ENCODE measurements at regions not wholly inside any gene's neighbourhood (a gene's known extent, or its start where the extent isn't known, plus 50 kb on each side); places are given as distances from the start of the nearest gene placed in this dataset.

DNA sequence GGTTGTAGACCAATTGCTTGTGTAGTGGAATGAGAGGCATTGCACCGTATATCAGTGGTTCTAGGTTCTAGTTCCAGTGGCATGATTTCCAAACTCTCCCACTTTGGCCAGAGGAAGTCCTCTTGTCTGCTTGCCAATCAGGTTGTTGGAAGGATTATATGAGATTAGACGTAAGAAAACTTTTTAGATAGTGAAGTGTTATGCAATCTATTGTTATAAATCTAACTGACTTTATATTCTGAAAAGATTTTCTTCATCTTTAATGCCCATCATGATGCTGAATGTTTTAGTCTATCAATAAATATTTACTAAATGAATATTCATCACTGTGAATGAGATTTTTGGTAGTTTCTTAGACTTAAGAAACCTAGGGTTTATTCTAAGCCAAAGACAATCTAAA, 152.6 kb downstream of the TFPI2 start:
- Histone ChIP-seq H4K5ac (ENCODE audit: insufficient read length, low read depth, low read length) (no peak overlapping the region), H4K8ac (replicated peaks; ENCODE audit: insufficient read length, low read depth, low read length) (no peak overlapping the region), H2BK12ac (ENCODE audit: insufficient read length, low read depth, low read length) (no peak overlapping the region), H3K18ac (ENCODE audit: insufficient read length, low read depth, low read length) (no peak overlapping the region), H2AK5ac (ENCODE audit: insufficient read length, low read length) (no peak overlapping the region), H4K91ac (ENCODE audit: insufficient read length, low read depth, low read length) (no peak overlapping the region), H3K9ac (ENCODE audit: extremely low read depth, insufficient read length, low read length) (no peak overlapping the region), H2BK20ac (ENCODE audit: low read depth, low read length, poor library complexity, severe bottlenecking) (no peak overlapping the region), H3K9me3 (ENCODE audit: control insufficient read depth, low read depth, low read length) (no peaks in the 10 kb centered on the region), H3K4me1 (ENCODE audit: insufficient read depth, low read length) (no peaks in the 10 kb centered on the region), H3K23me2 (ENCODE audit: insufficient read length, low read depth, low read length, poor library complexity, severe bottlenecking) (no peaks in the 10 kb centered on the region), H3K23ac (ENCODE audit: insufficient read length, low read depth, low read length) (no peak overlapping the region), H2BK120ac (ENCODE audit: low read depth, low read length, poor library complexity, severe bottlenecking) (no peak overlapping the region), H3K4ac (ENCODE audit: low read depth, low read length) (no peak overlapping the region), H3K79me2 (ENCODE audit: insufficient read depth, low read length) (no peaks in the 10 kb centered on the region), H2BK15ac (ENCODE audit: low read depth, low read length) (no peak overlapping the region), H3K56ac (ENCODE audit: insufficient read length, low read depth, low read length) (no peak overlapping the region), H2BK5ac (ENCODE audit: insufficient read length, low read length) (no peak overlapping the region), H4K20me1 (ENCODE audit: control insufficient read depth, insufficient read depth, insufficient read length) (no peaks in the 10 kb centered on the region), H3K14ac (ENCODE audit: insufficient read depth, low read length) (no peak overlapping the region), H2AFZ (ENCODE audit: low read length) (no peak overlapping the region), H3K79me1 (ENCODE audit: insufficient read depth, low read depth, low read length, poor library complexity, severe bottlenecking) (no peaks in the 10 kb centered on the region), H3T11ph (ENCODE audit: low read length) (no peak overlapping the region), H3K4me2 (ENCODE audit: insufficient read depth, insufficient read length, low read length) (no peak overlapping the region), H3K27me3 (ENCODE audit: insufficient read depth, low read length) (no peaks in the 10 kb centered on the region), H3K27ac (ENCODE audit: insufficient read length, low read depth, low read length) (no peak overlapping the region)
- TF ChIP-seq, protein P1, sequence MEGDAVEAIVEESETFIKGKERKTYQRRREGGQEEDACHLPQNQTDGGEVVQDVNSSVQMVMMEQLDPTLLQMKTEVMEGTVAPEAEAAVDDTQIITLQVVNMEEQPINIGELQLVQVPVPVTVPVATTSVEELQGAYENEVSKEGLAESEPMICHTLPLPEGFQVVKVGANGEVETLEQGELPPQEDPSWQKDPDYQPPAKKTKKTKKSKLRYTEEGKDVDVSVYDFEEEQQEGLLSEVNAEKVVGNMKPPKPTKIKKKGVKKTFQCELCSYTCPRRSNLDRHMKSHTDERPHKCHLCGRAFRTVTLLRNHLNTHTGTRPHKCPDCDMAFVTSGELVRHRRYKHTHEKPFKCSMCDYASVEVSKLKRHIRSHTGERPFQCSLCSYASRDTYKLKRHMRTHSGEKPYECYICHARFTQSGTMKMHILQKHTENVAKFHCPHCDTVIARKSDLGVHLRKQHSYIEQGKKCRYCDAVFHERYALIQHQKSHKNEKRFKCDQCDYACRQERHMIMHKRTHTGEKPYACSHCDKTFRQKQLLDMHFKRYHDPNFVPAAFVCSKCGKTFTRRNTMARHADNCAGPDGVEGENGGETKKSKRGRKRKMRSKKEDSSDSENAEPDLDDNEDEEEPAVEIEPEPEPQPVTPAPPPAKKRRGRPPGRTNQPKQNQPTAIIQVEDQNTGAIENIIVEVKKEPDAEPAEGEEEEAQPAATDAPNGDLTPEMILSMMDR (conservative IDR thresholded peaks at IDR 0.05) = no peak
- no peaks in the 10 kb centered on the region for H3K27me3 Mint-ChIP-seq (ENCODE audit: low read depth)
- no peak overlapping the region for H3K27ac Mint-ChIP-seq
- no CpG with 5 or more reads among the region's 2 CpGs for WGBS (ENCODE audit: extremely low coverage, insufficient read length, low lambda C conversion rate)
- no peaks in the 10 kb centered on the region for H3K9me3 Mint-ChIP-seq
- no peaks in the 10 kb centered on the region for H3K36me3 Mint-ChIP-seq (ENCODE audit: insufficient read depth in 1 of 3, low read depth in 3 of 3)
- H3K4me3 Mint-ChIP-seq = no peak overlapping the region
- DNase-seq = no peak
- no peaks in the 10 kb centered on the region for H3K4me1 Mint-ChIP-seq

All from H9 (cell line).